B cell (primary cell): ENCODE measurements at regions not wholly inside any gene's neighbourhood (a gene's known extent, or its start where the extent isn't known, plus 50 kb on each side); places are given as distances from the start of the nearest gene placed in this dataset.

ENCODE experiments used
- ATAC-seq: fragments of 200-7000 bp; cut with Tn5 transposase; one replicate; pipeline ENCODE4 v1.10.0; 2021; ENCODE audit warnings: low read depth, mild to moderate bottlenecking, moderate number of reproducible peaks, moderate library complexity
- CTCF ChIA-PET: fragments of 350-600 bp; sonication (Branson Sonifier 250); formaldehyde crosslinking; loops from one replicate; lab custom pipeline; 2021; ENCODE audit warnings: antibody characterized with exemption, inconsistent platforms; lab: Charles Lee
- POLR2A ChIA-PET: fragments of 350-600 bp; sonication (Branson Sonifier 250); formaldehyde crosslinking; loops from one replicate; lab custom pipeline; 2021; ENCODE audit warnings: antibody characterized with exemption; lab: Charles Lee
- DNase-seq: peaks from one replicate; pipeline ENCODE4 v3.0.0; 2013
- H2AFZ ChIP-seq: 2 replicates; pipeline ENCODE4 v1.6.1; 2012; ENCODE audit warnings: mild to moderate bottlenecking, low read depth, low read length; ENCODE audit not compliant: insufficient read depth, poor library complexity, severe bottlenecking
- H3K27ac ChIP-seq, 2 donors: 1 replicate in 1 of 2; 2 replicates in 1 of 2; pipeline ENCODE4 v1.5.1; 2012 to 2013; ENCODE audit warnings: low read length in 2 of 2, mild to moderate bottlenecking in 2 of 2, moderate library complexity in 1 of 2
- H3K27me3 ChIP-seq, 4 experiments: fragments of 200-600 bp in 1 of 4; sonication (generic) in 1 of 4; replicated peaks in 1 of 4; 1 replicate in 2 of 4; 2 replicates in 2 of 4; pipeline versions ENCODE4 v1.6.1 to v1.7.0; 2013 to 2016; ENCODE audit warnings: low read length in 3 of 4, mild to moderate bottlenecking in 2 of 4, mixed read lengths in 1 of 4, moderate library complexity in 1 of 4; ENCODE audit not compliant: insufficient read depth in 4 of 4, control insufficient read depth in 3 of 4; ENCODE audit errors: control extremely low read depth in 1 of 4
- H3K36me3 ChIP-seq, 2 experiments: replicated peaks in 1 of 2; 1 replicate in 1 of 2; 2 replicates in 1 of 2; pipeline versions ENCODE4 v1.6.1 to v1.7.1; 2013; ENCODE audit warnings: low read length in 1 of 2; ENCODE audit not compliant: insufficient read depth in 2 of 2, control insufficient read depth in 1 of 2; ENCODE audit errors: control extremely low read depth in 1 of 2, extremely low read depth in 1 of 2
- H3K4me1 ChIP-seq, 2 donors: fragments of 200-600 bp in 1 of 2; sonication (generic) in 1 of 2; 1 replicate in 1 of 2; 2 replicates in 1 of 2; pipeline versions ENCODE4 v1.5.1 to v1.6.1; 2013 to 2017; ENCODE audit warnings: low read length in 2 of 2; ENCODE audit not compliant: control insufficient read depth in 2 of 2, insufficient read depth in 2 of 2
- H3K4me2 ChIP-seq: replicated peaks from 2 replicates; pipeline ENCODE3; 2012; ENCODE audit warnings: mild to moderate bottlenecking, low read depth, low read length; ENCODE audit not compliant: poor library complexity, severe bottlenecking
- H3K4me3 ChIP-seq, 5 experiments: fragments of 200-600 bp in 1 of 5; sonication (generic) in 1 of 5; 1 replicate in 3 of 5; 2 replicates in 2 of 5; pipeline versions ENCODE4 v1.5.1 to v1.7.0; 2011 to 2016; ENCODE audit warnings: low read length in 4 of 5, mild to moderate bottlenecking in 4 of 5, low read depth in 2 of 5, control low read depth in 1 of 5, moderate library complexity in 1 of 5; ENCODE audit not compliant: insufficient read depth in 1 of 5; ENCODE audit errors: control extremely low read depth in 1 of 5, extremely low read depth in 1 of 5
- H3K79me2 ChIP-seq: fragments of 200-600 bp; sonication (generic); one replicate; pipeline ENCODE4 v1.6.0; 2016; ENCODE audit warnings: low read length; ENCODE audit not compliant: control insufficient read depth, insufficient read depth
- H3K9ac ChIP-seq: fragments of 200-600 bp; sonication (generic); 2 replicates; pipeline ENCODE4 v1.6.1; 2017; ENCODE audit warnings: mild to moderate bottlenecking, low read length, moderate library complexity
- H3K9me3 ChIP-seq, 3 donors: one replicate each; pipeline versions ENCODE4 v1.6.1 to v1.7.1; 2013; ENCODE audit warnings: low read length in 2 of 3; ENCODE audit not compliant: control insufficient read depth in 2 of 3, insufficient read depth in 1 of 3; ENCODE audit errors: control extremely low read depth in 1 of 3
- H4K20me1 ChIP-seq: 2 replicates; pipeline ENCODE4 v1.6.0; 2012; ENCODE audit warnings: mild to moderate bottlenecking, low read length; ENCODE audit not compliant: insufficient read depth, control insufficient read depth, poor library complexity, severe bottlenecking
- H3K27ac Mint-ChIP-seq: one replicate; pipeline ENCODE4 v1.8.0; 2021; ENCODE audit warnings: mixed read lengths
- H3K27me3 Mint-ChIP-seq: one replicate; pipeline ENCODE4 v1.8.0; 2021; ENCODE audit warnings: mixed read lengths
- H3K4me1 Mint-ChIP-seq: one replicate; pipeline ENCODE4 v1.8.0; 2021; ENCODE audit warnings: mixed read lengths
- H3K4me3 Mint-ChIP-seq: one replicate; pipeline ENCODE4 v1.8.0; 2021; ENCODE audit warnings: mixed read lengths
- H3K9me3 Mint-ChIP-seq: one replicate; pipeline ENCODE4 v1.8.0; 2022; ENCODE audit warnings: mixed read lengths; ENCODE audit not compliant: insufficient read depth
- EZH2 ChIP-seq: IDR thresholded peaks from 2 replicates; pipeline ENCODE4 v1.6.1; 2012; ENCODE audit warnings: borderline replicate concordance, low read depth, mild to moderate bottlenecking, moderate library complexity, low read length; ENCODE audit not compliant: insufficient read depth, poor library complexity, severe bottlenecking
- WGBS: methylation state at CpG from one replicate; pipeline ENCODE4 v1.1.5; 2013; ENCODE audit warnings: missing lambda C conversion rate; ENCODE audit not compliant: insufficient coverage; 5-methylcytosine and 5-hydroxymethylcytosine counted together
- intact Hi-C: fragments of 100-400 bp; cut with micrococcal nuclease; formaldehyde crosslinking; loops from one replicate; pipeline ENCODE4 v1.10.0; 2022
- TF ChIP-seq, protein P1 (sequence below): fragments of 200-600 bp; IDR thresholded peaks from one replicate; pipeline ENCODE4 v1.8.0; 2022; ENCODE audit warnings: antibody characterized with exemption, mild to moderate bottlenecking

DNA sequence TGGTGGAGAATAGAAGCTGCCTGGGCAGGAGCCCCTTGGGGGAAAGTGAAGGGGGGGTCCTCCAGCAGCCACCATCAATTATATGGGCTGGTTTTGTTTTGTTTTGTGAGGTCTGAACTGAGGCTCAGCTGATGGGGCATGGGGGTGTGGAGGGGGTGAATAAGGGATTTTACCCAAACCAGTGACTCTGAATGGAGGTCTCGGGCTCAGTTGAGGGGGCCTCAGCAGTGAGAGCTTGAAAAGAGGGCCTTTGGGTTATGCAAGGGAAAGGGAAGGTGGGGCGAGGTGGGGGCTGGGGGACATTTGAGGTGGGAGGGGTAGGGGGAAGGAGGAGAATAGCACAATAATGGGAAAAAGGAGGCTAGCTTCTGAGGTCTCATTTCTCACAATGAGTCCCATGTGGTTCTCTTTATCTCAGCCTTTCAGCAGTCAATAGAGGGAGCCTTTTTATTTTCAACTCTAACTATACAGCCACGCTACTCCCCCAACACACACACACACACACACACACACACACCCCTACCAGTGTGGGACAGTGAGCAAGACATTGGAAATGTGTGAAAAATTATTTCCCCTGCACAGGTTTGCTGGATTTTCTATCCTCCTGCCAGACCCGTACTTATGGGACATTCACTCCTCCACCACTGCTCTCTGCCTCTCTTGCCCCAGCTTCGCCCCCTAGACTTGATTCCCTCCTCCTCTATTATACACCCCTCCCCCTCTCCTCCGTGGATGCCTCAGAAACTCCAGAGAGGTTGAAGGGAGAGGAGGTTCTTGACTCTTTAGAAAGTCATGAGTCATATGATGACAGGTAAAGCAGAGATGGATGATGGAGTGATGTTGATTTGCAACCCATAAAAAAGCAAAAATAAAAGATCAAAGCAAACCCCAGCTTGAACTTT lies 96.0 kb downstream of the GTPBP8 start:
- no peaks in the 10 kb centered on the region for H3K36me3 ChIP-seq
- H2AFZ ChIP-seq = no peak overlapping the region
- 100% methylated on average over 1 of the region's 6 CpGs for WGBS
- H3K4me1 ChIP-seq = no peaks in the 10 kb centered on the region
- H3K9me3 ChIP-seq = no peaks in the 10 kb centered on the region
- no peak overlapping the region for H3K9ac ChIP-seq
- H3K4me2 ChIP-seq = no peak overlapping the region
- TF ChIP-seq EZH2 = no peak
- TF ChIP-seq, protein P1, sequence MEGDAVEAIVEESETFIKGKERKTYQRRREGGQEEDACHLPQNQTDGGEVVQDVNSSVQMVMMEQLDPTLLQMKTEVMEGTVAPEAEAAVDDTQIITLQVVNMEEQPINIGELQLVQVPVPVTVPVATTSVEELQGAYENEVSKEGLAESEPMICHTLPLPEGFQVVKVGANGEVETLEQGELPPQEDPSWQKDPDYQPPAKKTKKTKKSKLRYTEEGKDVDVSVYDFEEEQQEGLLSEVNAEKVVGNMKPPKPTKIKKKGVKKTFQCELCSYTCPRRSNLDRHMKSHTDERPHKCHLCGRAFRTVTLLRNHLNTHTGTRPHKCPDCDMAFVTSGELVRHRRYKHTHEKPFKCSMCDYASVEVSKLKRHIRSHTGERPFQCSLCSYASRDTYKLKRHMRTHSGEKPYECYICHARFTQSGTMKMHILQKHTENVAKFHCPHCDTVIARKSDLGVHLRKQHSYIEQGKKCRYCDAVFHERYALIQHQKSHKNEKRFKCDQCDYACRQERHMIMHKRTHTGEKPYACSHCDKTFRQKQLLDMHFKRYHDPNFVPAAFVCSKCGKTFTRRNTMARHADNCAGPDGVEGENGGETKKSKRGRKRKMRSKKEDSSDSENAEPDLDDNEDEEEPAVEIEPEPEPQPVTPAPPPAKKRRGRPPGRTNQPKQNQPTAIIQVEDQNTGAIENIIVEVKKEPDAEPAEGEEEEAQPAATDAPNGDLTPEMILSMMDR = no peak
- H3K4me3 Mint-ChIP-seq = no peak overlapping the region
- no peak overlapping the region for H3K27ac Mint-ChIP-seq
- H3K4me3 ChIP-seq = no peak overlapping the region
- intact Hi-C loops = no loop called here
- no peak overlapping the region for H3K27ac ChIP-seq
- H3K4me1 Mint-ChIP-seq = no peaks in the 10 kb centered on the region
- no peaks in the 10 kb centered on the region for H3K79me2 ChIP-seq
- ATAC-seq = no peak
- ChIA-PET POLR2A (no interaction called here), CTCF (interaction anchor here (1.7 kb wide), 1 partner anchor 201 kb away, joined by 7 read pairs; no protein-coding TSS in a partner anchor)
- no peaks in the 10 kb centered on the region for H3K9me3 Mint-ChIP-seq
- H4K20me1 ChIP-seq = no peaks in the 10 kb centered on the region
- no peaks in the 10 kb centered on the region for H3K27me3 Mint-ChIP-seq
- H3K27me3 ChIP-seq = no peaks in the 10 kb centered on the region
- DNase-seq = no peak

DNA sequence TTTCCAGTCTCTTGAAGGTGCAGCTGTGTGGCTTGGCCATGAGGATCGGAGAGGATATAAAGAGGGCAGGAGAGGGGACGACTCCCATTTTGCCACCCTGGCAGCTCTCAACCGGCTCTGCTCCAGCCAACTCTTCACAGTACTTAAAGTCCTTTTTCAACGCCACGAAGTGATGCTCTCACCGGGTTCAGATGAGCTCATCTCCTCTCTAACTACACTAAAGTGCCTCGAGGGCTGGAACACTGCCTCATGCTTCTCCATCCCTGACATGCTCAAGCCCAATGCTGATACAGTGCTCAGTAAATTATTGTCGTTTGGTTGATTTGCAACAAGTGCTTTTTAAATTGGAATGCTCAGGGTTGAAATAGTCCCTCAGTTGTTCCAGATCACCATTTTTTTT lies 97.8 kb downstream of the GTPBP8 start:
- Histone ChIP-seq H3K27ac (no peak overlapping the region), H3K4me2 (no peak overlapping the region), H4K20me1 (no peaks in the 10 kb centered on the region), H3K4me3 (no peak overlapping the region), H3K4me1 (no peaks in the 10 kb centered on the region), H3K27me3 (no peaks in the 10 kb centered on the region), H3K36me3 (no peaks in the 10 kb centered on the region), H3K9me3 (no peaks in the 10 kb centered on the region), H3K79me2 (no peaks in the 10 kb centered on the region), H3K9ac (no peak overlapping the region), H2AFZ (no peak overlapping the region)
- ChIA-PET CTCF (interaction anchor here (1.7 kb wide), 1 partner anchor 199 kb away, joined by 7 read pairs; no protein-coding TSS in a partner anchor), POLR2A (no interaction called here)
- intact Hi-C loops = no loop called here
- Mint-ChIP-seq H3K4me1 (no peaks in the 10 kb centered on the region), H3K4me3 (no peak overlapping the region), H3K27me3 (no peaks in the 10 kb centered on the region), H3K9me3 (no peaks in the 10 kb centered on the region), H3K27ac (no peak overlapping the region)
- ATAC-seq (no peak), DNase-seq (no peak)
- TF ChIP-seq, protein P1 = no peak
- TF ChIP-seq EZH2 = no peak
- WGBS = 100% methylated on average over 6 of the region's 8 CpGs
